ENCODE measurements at regions not wholly inside any gene's neighbourhood (a gene's known extent, or its start where the extent isn't known, plus 50 kb on each side); places are given as distances from the start of the nearest gene placed in this dataset.
"Not testable (repeated sequence)": the region's sequence is repeated elsewhere in the genome, so short reads cannot be mapped to it uniquely, and the experiment has no call there.

- DNase-seq = not testable (repeated sequence)
Observed at GRCh38 chrX:85529141-85529540, 149.7 kb upstream of the POF1B start.

DNA sequence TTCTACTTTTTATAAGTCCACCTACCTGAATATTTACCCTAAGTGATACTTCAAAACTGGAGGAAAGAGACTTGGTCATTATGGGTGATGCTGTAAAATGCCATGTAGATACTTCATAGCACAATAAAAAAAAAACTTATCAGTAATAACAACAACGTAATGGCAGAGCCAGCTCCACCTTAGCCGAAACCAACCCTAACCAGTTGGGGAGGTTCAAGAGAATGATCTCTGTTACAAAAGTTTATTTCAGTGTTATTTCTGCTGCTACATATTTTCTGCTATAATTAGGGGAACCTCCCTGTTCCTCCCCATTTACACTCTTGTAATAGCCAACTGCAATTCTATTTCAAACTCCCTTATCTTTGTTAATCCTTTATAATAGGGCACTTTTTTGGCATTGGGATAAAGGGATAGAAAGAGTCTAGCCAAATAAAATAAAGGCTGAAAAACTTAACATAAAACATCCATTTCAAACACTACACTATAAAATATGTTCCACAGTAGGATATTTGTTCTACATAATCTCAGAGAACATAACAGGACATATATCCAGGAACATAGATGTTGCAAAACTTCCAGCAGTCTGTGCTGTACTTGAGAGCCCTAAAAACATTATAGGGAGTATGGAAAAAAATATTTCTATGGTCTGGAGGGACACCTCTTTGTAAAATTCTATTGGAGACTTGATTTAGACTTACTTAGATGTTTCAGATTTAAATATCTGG lies 138.7 kb upstream of the POF1B start:
- DNase-seq = no peak

GRCh38 chrX:85516131-85516530 lies 136.7 kb upstream of the POF1B start:
- DNase-seq = no peak

- DNase-seq = no peak
Observed at GRCh38 chrX:85506871-85507270, 127.4 kb upstream of the POF1B start.

DNA sequence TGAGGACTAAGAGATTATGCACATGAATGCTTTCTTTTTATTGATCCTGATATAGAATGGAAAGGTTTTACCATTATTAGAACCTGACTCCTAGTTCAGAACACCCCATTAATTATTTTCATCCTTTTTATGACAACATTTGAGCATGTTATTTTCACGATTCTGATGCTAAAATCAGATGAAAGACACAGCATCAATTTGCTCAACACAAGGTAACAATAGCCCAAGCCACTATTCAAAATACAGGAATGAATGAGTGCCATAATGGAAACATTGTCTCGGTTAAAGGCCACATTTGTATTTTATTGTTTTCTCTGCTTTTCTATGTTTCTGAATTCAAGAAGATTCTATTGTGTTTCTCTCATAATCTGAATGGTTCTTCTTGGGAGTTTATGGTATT lies 126.3 kb upstream of the POF1B start:
- DNase-seq = no peak

- no peak for DNase-seq
Observed at GRCh38 chrX:85504381-85504780, 124.9 kb upstream of the POF1B start.

GRCh38 chrX:85503258-85504158 lies 124.0 kb upstream of the POF1B start:
- no peak for DNase-seq

DNA sequence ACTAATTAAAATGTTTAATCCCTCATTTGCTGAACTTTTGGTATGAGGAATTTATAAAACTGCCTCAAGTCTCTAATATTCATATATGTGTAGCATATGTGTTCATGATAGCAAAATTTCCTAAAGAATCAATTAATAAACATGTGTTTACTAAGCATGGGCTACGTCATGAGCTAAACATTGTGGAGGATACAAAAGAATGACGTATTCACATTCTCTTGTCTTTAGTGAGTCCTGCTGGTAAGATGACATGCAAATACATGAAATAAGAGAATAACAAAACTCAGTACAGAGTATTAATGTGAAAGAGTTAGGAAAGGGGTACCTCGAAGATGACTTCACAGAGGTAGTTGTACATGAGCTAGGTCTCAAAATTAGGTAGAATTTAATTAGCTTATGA lies 121.9 kb upstream of the POF1B start:
- DNase-seq = no peak

DNA sequence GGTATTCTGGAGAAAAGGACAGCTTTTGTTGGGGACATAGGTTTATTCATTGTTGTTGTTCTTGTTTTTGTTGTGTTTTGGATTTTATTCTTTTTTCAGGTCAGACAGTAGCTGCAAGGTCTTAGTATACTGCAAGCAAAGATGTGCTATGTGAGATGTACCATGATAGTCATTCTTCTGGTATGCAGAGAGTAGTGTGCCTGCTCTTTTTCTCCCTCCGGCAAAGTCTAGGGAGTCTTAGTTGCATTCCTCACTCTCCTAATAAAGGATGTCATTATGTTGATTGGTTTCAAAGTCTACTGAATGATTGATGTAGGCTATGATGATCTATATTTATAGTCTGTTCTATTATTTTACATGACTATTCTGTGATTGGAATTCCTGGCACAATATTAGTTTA lies 119.9 kb upstream of the POF1B start:
- no peak for DNase-seq

GRCh38 chrX:85493821-85494220 lies 114.4 kb upstream of the POF1B start:
- DNase-seq = no peak

GRCh38 chrX:85454295-85454694 lies 74.8 kb upstream of the POF1B start:
- no peak for DNase-seq

- DNase-seq = no peak
Observed at GRCh38 chrX:85444613-85445012, 65.1 kb upstream of the POF1B start.
